SK-N-MC (cell line): ENCODE measurements at regions not wholly inside any gene's neighbourhood (a gene's known extent, or its start where the extent isn't known, plus 50 kb on each side); places are given as distances from the start of the nearest gene placed in this dataset.

Experiments used
- EZH2 ChIP-seq: fragments of 200-600 bp; sonication (generic); IDR thresholded peaks from one replicate; pipeline ENCODE4 v1.6.1; 2017; ENCODE audit warnings: antibody characterized with exemption
- POLR2AphosphoS5 ChIP-seq: IDR thresholded peaks from 2 replicates; pipeline ENCODE4 v1.6.1; 2012; ENCODE audit warnings: mild to moderate bottlenecking, low read depth, low read length, borderline replicate concordance

DNA sequence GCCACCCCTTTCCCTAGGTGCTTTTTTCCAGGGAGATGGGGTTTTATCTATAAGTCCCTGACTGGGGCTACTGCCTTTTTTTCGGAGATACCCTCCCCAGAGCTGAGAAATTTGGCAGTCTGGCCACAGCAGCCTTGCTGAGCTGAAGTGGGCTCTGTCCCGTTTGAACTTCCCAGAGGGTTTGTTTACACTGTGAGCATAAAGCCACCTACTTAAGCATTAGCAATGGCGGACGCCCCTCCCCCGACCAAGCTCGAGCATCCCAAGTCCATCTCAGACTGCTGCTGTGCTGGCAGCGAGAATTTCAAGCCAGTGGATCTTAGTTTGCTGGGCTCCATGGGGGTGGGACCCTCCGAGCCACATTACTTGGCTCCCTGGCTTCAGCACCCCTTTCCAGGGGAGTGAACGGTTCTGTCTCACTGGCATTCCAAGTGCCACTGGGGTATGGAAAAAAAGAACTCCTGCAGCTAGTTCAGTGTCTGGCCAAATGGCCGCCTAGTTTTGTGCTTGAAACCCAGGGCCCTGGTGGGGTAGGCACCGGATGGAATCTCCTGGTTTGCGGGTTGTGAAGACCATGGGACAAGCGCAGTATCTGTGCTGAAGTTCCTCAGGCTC is 456.4 kb upstream of the HTR2C start:
- TF ChIP-seq POLR2AphosphoS5: no peak
- TF ChIP-seq EZH2: no peak
